GM12892 (cell line): ENCODE measurements at regions not wholly inside any gene's neighbourhood (a gene's known extent, or its start where the extent isn't known, plus 50 kb on each side); places are given as distances from the start of the nearest gene placed in this dataset.

Source experiments
- POLR2A ChIP-seq: IDR thresholded peaks from 2 replicates; pipeline ENCODE4 v1.6.1; 2011; ENCODE audit warnings: low read depth, low read length, control low read depth
- POLR2AphosphoS5 ChIP-seq: IDR thresholded peaks from 2 replicates; pipeline ENCODE4 v1.6.1; 2011; ENCODE audit warnings: low read depth, low read length, control low read depth
- TAF1 ChIP-seq: IDR thresholded peaks from 2 replicates; pipeline ENCODE4 v1.6.1; 2011; ENCODE audit warnings: low read depth, mild to moderate bottlenecking, control low read depth, low read length, borderline replicate concordance

- TF ChIP-seq POLR2A (no peak), POLR2AphosphoS5 (no peak), TAF1 (no peak)
Observed at GRCh38 chr11:109828387-109828786, 264.8 kb upstream of the ZC3H12C start.
